Ascending aorta (tissue), 2 donors: ENCODE measurements at regions not wholly inside any gene's neighbourhood (a gene's known extent, or its start where the extent isn't known, plus 50 kb on each side); places are given as distances from the start of the nearest gene placed in this dataset.
A peak's percentile ranks its signal among the peaks of the same experiment; 100 is the strongest.

Experiments
- DNase-seq, 2 donors: peaks; one replicate each; pipeline ENCODE4 v3.0.0-alpha.2; 2019; ENCODE audit warnings: low spot score in 2 of 2
- H3K27ac ChIP-seq, 2 donors: fragments of 200-600 bp; sonication (generic); one replicate each; pipeline ENCODE4 v1.5.1; 2016 to 2017; ENCODE audit warnings: mild to moderate bottlenecking in 1 of 2
- H3K27me3 ChIP-seq: fragments of 200-600 bp; sonication (generic); one replicate; pipeline ENCODE4 v1.5.1; 2017
- H3K36me3 ChIP-seq, 2 donors: fragments of 200-600 bp; sonication (generic); one replicate each; pipeline ENCODE4 v1.5.1; 2016
- H3K4me1 ChIP-seq, 2 donors: fragments of 200-600 bp; sonication (generic); one replicate each; pipeline ENCODE4 v1.5.1; 2016 to 2017; ENCODE audit warnings: mild to moderate bottlenecking in 1 of 2
- H3K4me3 ChIP-seq, 2 donors: fragments of 200-600 bp; sonication (generic); one replicate each; pipeline ENCODE4 v1.5.1; 2016 to 2017; ENCODE audit warnings: mild to moderate bottlenecking in 1 of 2
- H3K9me3 ChIP-seq, 2 donors: fragments of 200-600 bp; sonication (generic); one replicate each; pipeline ENCODE4 v1.5.1; 2016
- CTCF ChIP-seq, 3 experiments: fragments of 200-600 bp in 2 of 3; fragments of 450-650 bp in 1 of 3; sonication (generic) in 2 of 3; IDR thresholded peaks; one replicate each; pipeline ENCODE4 v1.5.1; 2016 to 2019; ENCODE audit warnings: antibody characterized with exemption in 3 of 3, mild to moderate bottlenecking in 1 of 3, moderate library complexity in 1 of 3
- intact Hi-C: fragments of 100-400 bp; cut with DNase I; formaldehyde crosslinking; loops from one replicate; pipeline ENCODE4 v1.15.1; 2023

- H3K27me3 ChIP-seq: no peaks in the 10 kb centered on the region
- intact Hi-C loops: no loop called here
- no peaks in the 10 kb centered on the region for H3K36me3 ChIP-seq
- peak in 2 of 3 experiments; percentile 5 to 40 for TF ChIP-seq CTCF (IDR thresholded peaks at IDR 0.05)
- no peak overlapping the region for H3K27ac ChIP-seq
- no peak for DNase-seq
- H3K4me3 ChIP-seq: no peak overlapping the region
- no peaks in the 10 kb centered on the region for H3K9me3 ChIP-seq
- H3K4me1 ChIP-seq: no peaks in the 10 kb centered on the region
Observed at GRCh38 chr9:81103597-81104471, 585.5 kb downstream of the TLE1 start.

GRCh38 chr9:81097131-81097847 lies 592.1 kb downstream of the TLE1 start:
- no peak overlapping the region for H3K27ac ChIP-seq
- DNase-seq: no peak
- no peaks in the 10 kb centered on the region for H3K36me3 ChIP-seq
- no peak for TF ChIP-seq CTCF (IDR thresholded peaks at IDR 0.05)
- intact Hi-C loops: no loop called here
- no peaks in the 10 kb centered on the region for H3K27me3 ChIP-seq
- H3K9me3 ChIP-seq: no peaks in the 10 kb centered on the region
- H3K4me3 ChIP-seq: no peak overlapping the region
- no peaks in the 10 kb centered on the region for H3K4me1 ChIP-seq

GRCh38 chr9:81096625-81097024 lies 592.7 kb downstream of the TLE1 start:
- intact Hi-C loops: no loop called here
- Histone ChIP-seq H3K9me3 (no peaks in the 10 kb centered on the region), H3K4me3 (no peak overlapping the region), H3K36me3 (no peaks in the 10 kb centered on the region), H3K27me3 (no peaks in the 10 kb centered on the region), H3K27ac (no peak overlapping the region), H3K4me1 (no peaks in the 10 kb centered on the region)
- TF ChIP-seq CTCF (IDR thresholded peaks at IDR 0.05): no peak
- no peak for DNase-seq

- Histone ChIP-seq H3K27ac (no peak overlapping the region), H3K4me3 (no peak overlapping the region), H3K27me3 (no peaks in the 10 kb centered on the region), H3K4me1 (no peaks in the 10 kb centered on the region), H3K9me3 (no peaks in the 10 kb centered on the region), H3K36me3 (no peaks in the 10 kb centered on the region)
- no peak for TF ChIP-seq CTCF (IDR thresholded peaks at IDR 0.05)
- DNase-seq: no peak
- intact Hi-C loops: no loop called here
Observed at GRCh38 chr9:81092057-81092456, 597.3 kb downstream of the TLE1 start.

GRCh38 chr9:81088341-81088740 lies 601.0 kb downstream of the TLE1 start:
- TF ChIP-seq CTCF (IDR thresholded peaks at IDR 0.05): no peak
- Histone ChIP-seq H3K4me3 (no peak overlapping the region), H3K27me3 (no peaks in the 10 kb centered on the region), H3K36me3 (no peaks in the 10 kb centered on the region), H3K4me1 (peaks cover 0 to 9% of the 10 kb centered on the region in 2 donors), H3K27ac (no peak overlapping the region), H3K9me3 (no peaks in the 10 kb centered on the region)
- intact Hi-C loops: loop anchor here (10.0 kb wide), 3 partner anchors 306 to 606 kb away; no protein-coding TSS in a partner anchor
- no peak for DNase-seq
